GM13976 (cell line): ENCODE measurements at regions not wholly inside any gene's neighbourhood (a gene's known extent, or its start where the extent isn't known, plus 50 kb on each side); places are given as distances from the start of the nearest gene placed in this dataset.

Experiments
- DNase-seq: peaks from one replicate; pipeline ENCODE4 v3.0.0; 2012; ENCODE audit warnings: low spot score
- CTCF ChIP-seq: IDR thresholded peaks from 2 replicates; pipeline ENCODE4 v1.5.1; 2012; ENCODE audit warnings: borderline replicate concordance, mild to moderate bottlenecking; ENCODE audit not compliant: insufficient read depth; ENCODE audit errors: extremely low read depth, missing control alignments, control extremely low read depth
- in situ Hi-C: fragments of 300-500 bp; cut with MboI; formaldehyde crosslinking; loops from one replicate; pipeline ENCODE4 v1.12.0; 2022; ENCODE audit warnings: low sequenced_read_pairs, mixed read lengths, inconsistent platforms; ENCODE audit not compliant: unreplicated experiment

- no peak for TF ChIP-seq CTCF
- in situ Hi-C loops, result no loop called here
Observed at GRCh38 chr4:187171706-187172339, 448.2 kb upstream of the FAT1 start.

GRCh38 chr4:187172340-187172761 is 448.7 kb upstream of the FAT1 start:
- no peak for TF ChIP-seq CTCF
- in situ Hi-C loops, result no loop called here
- DNase-seq, result no peak

More at GRCh38 chr4:187171706-187172339, 448.2 kb upstream of the FAT1 start:
- no peak for DNase-seq

DNA sequence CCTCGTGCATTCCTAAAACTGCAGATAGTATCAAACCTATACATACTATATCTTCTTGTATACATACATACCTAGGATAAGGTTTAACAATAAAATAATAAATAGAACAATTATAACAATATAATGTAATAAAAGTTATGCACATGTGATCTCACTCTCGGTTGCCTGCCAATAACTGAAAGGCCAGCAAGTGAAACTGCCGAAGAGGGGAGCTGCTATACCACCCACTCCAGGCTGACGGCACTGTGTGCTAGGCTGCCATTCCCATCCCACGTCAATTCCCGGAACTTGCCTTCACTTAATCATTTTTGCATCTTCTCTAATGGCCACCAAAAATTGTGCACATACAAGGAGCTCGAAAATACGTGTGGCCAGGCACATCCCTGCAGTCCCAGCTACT is 451.1 kb upstream of the FAT1 start:
- no peak for DNase-seq
- TF ChIP-seq CTCF, result no peak
- in situ Hi-C loops, result no loop called here

DNA sequence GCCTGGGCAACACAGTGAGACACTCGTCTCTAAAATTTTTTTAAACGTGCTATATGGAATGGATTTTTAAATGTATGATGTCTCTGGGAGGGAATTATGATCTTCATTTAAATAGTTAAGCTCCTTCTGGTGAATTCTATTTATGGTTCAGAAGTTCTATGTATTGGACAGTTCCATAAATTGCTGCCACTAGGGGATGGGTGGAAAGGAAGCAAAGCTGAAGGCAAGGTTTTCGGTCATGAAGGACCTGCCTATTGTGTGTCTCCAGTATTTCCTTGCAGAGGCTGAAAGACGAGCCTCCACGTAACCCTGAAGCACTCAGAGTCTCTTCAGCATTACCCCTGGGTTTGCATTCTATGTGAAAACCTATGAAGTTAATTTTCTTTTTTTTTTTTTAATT is 451.5 kb upstream of the FAT1 start:
- DNase-seq, result no peak
- in situ Hi-C loops, result no loop called here
- no peak for TF ChIP-seq CTCF

DNA sequence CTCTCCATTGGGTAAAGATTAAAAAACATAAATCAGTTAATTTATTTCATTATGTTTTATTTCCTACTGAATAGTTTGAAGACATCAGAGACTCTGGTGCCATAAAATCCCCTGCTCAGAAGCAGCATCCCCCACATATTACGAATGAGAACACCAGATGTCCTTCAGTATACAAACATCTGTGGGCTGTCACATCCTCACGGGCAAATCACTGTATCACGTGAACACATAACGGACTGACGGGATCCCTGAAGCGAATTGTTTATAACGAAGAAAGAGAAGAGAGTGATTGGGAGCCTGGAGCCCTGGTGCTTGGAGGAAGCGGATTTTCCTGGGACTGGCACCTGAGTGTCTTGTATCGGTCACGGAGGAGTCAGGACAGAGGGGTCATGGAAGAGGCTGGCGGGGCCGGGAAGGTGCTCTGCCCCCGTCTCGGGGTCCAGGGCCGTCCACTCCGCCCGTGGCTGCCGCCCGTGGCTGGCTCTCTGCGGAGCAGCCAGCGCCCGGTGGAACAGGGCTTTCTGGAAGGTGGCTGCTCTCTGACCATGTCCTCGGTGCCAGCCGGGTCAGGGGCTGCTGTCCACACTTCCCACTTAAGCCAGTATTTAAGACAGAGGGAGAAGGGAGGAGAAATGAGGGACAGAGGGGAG is 452.7 kb upstream of the FAT1 start:
- no peak for DNase-seq
- TF ChIP-seq CTCF, result no peak
- in situ Hi-C loops, result no loop called here

DNA sequence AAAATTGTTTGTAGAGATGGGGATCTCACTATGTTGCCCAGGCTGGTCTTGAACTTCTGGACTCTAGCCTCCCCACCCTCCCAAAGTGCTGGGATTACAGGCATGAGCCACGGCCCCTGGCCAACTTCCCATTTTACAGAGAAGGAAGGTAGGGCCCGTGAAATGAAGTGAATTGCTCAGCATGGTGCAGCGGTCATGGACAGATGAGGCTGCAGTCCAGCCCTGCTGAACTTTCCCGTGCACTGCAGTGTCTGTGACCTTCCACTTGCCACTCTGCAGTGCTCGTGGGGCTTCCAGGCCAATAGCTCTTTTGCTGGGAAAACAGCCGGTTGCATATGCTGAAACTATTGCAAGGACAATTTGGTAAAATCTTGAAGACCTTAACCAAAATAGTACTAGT is 454.4 kb upstream of the FAT1 start:
- DNase-seq, result no peak
- TF ChIP-seq CTCF, result no peak
- in situ Hi-C loops, result no loop called here
